ENCODE measurements at regions not wholly inside any gene's neighbourhood (a gene's known extent, or its start where the extent isn't known, plus 50 kb on each side); places are given as distances from the start of the nearest gene placed in this dataset.

GRCh38 chr10:58979711-58980110 is 196.7 kb upstream of the PHYHIPL start:
- intact Hi-C loops (cut with DNase I) = no loop called here

GRCh38 chr10:58980826-58981415 is 195.5 kb upstream of the PHYHIPL start:
- H3K4me1 ChIP-seq = peaks cover 12% of the 10 kb centered on the region
- H3K4me3 ChIP-seq = no peak overlapping the region
- H3K9me3 ChIP-seq = no peaks in the 10 kb centered on the region
- H3K27ac ChIP-seq = peak overlapping the region; percentile 42
- H3K36me3 ChIP-seq = no peaks in the 10 kb centered on the region
- intact Hi-C loops (cut with DNase I) = no loop called here
- no peak for DNase-seq (ENCODE audit: extremely low spot score in 2 of 2)
- TF ChIP-seq POLR2AphosphoS5 (IDR thresholded peaks at IDR 0.05; ENCODE audit: insufficient read depth in 1 of 2, low read depth in 1 of 2) (no peak), CTCF (IDR thresholded peaks at IDR 0.05) (no peak), POLR2A (IDR thresholded peaks at IDR 0.05) (no peak)
- no peaks in the 10 kb centered on the region for H3K27me3 ChIP-seq

More at GRCh38 chr10:58979711-58980110, 196.7 kb upstream of the PHYHIPL start:
- TF ChIP-seq CTCF (IDR thresholded peaks at IDR 0.05) (no peak), POLR2AphosphoS5 (IDR thresholded peaks at IDR 0.05; ENCODE audit: insufficient read depth in 1 of 2, low read depth in 1 of 2) (no peak), POLR2A (IDR thresholded peaks at IDR 0.05) (no peak)
- Histone ChIP-seq H3K9me3 (no peaks in the 10 kb centered on the region), H3K36me3 (no peaks in the 10 kb centered on the region), H3K4me3 (no peak overlapping the region), H3K27me3 (no peaks in the 10 kb centered on the region), H3K4me1 (peaks cover 12% of the 10 kb centered on the region), H3K27ac (peak overlapping the region; percentile 40)
- DNase-seq (ENCODE audit: extremely low spot score in 2 of 2) = no peak

- no peaks in the 10 kb centered on the region for H3K27me3 ChIP-seq
- no peak for DNase-seq (ENCODE audit: extremely low spot score in 2 of 2)
- intact Hi-C loops (cut with DNase I) = no loop called here
- no peak overlapping the region for H3K27ac ChIP-seq
- H3K4me3 ChIP-seq = no peak overlapping the region
- H3K4me1 ChIP-seq = peaks cover 12% of the 10 kb centered on the region
- no peak for TF ChIP-seq CTCF (IDR thresholded peaks at IDR 0.05)
- no peak for TF ChIP-seq POLR2AphosphoS5 (IDR thresholded peaks at IDR 0.05; ENCODE audit: insufficient read depth in 1 of 2, low read depth in 1 of 2)
- no peak for TF ChIP-seq POLR2A (IDR thresholded peaks at IDR 0.05)
- H3K36me3 ChIP-seq = no peaks in the 10 kb centered on the region
- no peaks in the 10 kb centered on the region for H3K9me3 ChIP-seq
Observed at GRCh38 chr10:58981846-58982245, 194.6 kb upstream of the PHYHIPL start.

GRCh38 chr10:58982470-58983239 is 193.8 kb upstream of the PHYHIPL start:
- TF ChIP-seq POLR2AphosphoS5 (IDR thresholded peaks at IDR 0.05; ENCODE audit: insufficient read depth in 1 of 2, low read depth in 1 of 2) = no peak
- no peak for TF ChIP-seq POLR2A (IDR thresholded peaks at IDR 0.05)
- H3K27me3 ChIP-seq = no peaks in the 10 kb centered on the region
- no peaks in the 10 kb centered on the region for H3K9me3 ChIP-seq
- H3K27ac ChIP-seq = no peak overlapping the region
- no peaks in the 10 kb centered on the region for H3K36me3 ChIP-seq
- H3K4me3 ChIP-seq = no peak overlapping the region
- H3K4me1 ChIP-seq = peaks cover 12% of the 10 kb centered on the region
- intact Hi-C loops (cut with DNase I) = no loop called here
- DNase-seq (ENCODE audit: extremely low spot score in 2 of 2) = no peak

- intact Hi-C loops (cut with DNase I) = no loop called here
- Histone ChIP-seq H3K9me3 (no peaks in the 10 kb centered on the region), H3K4me3 (no peak overlapping the region)
Observed at GRCh38 chr10:58985216-58985615, 191.2 kb upstream of the PHYHIPL start.

More at GRCh38 chr10:58985216-58985615, 191.2 kb upstream of the PHYHIPL start:
- peaks cover 9% of the 10 kb centered on the region for H3K4me1 ChIP-seq
- no peak for DNase-seq (ENCODE audit: extremely low spot score in 2 of 2)
- TF ChIP-seq POLR2AphosphoS5 (IDR thresholded peaks at IDR 0.05; ENCODE audit: insufficient read depth in 1 of 2, low read depth in 1 of 2) (no peak), CTCF (IDR thresholded peaks at IDR 0.05) (no peak), POLR2A (IDR thresholded peaks at IDR 0.05) (no peak)
- H3K36me3 ChIP-seq = no peaks in the 10 kb centered on the region
- H3K27ac ChIP-seq = no peak overlapping the region
- no peaks in the 10 kb centered on the region for H3K27me3 ChIP-seq
